ENCODE measurements at regions not wholly inside any gene's neighbourhood (a gene's known extent, or its start where the extent isn't known, plus 50 kb on each side); places are given as distances from the start of the nearest gene placed in this dataset.

GRCh38 chr3:73298243-73299183, 237.1 kb downstream of the EBLN2 start:
- DNase-seq: no peak

GRCh38 chr3:73299184-73299691, 237.8 kb downstream of the EBLN2 start:
- DNase-seq: no peak

GRCh38 chr3:73314151-73314951, 252.9 kb downstream of the EBLN2 start:
- DNase-seq: no peak

- DNase-seq: no peak
These were observed 254.2 kb downstream of the EBLN2 start for GRCh38 chr3:73315706-73316105.

GRCh38 chr3:73319179-73319769, 257.8 kb downstream of the EBLN2 start:
- no peak for DNase-seq

GRCh38 chr3:73321286-73321999, 260.0 kb downstream of the EBLN2 start:
- DNase-seq: no peak

- DNase-seq: no peak
These were observed 263.0 kb downstream of the EBLN2 start for GRCh38 chr3:73324203-73325155.

GRCh38 chr3:73326396-73326795, 264.9 kb downstream of the EBLN2 start:
- DNase-seq: no peak

GRCh38 chr3:73327052-73327451, 265.6 kb downstream of the EBLN2 start:
- DNase-seq: no peak

Data from NCI-H2227 treated with DMSO at 0.1 percent for 48 hours (cell line).